Keratinocyte (primary cell): ENCODE measurements at regions not wholly inside any gene's neighbourhood (a gene's known extent, or its start where the extent isn't known, plus 50 kb on each side); places are given as distances from the start of the nearest gene placed in this dataset.

Source experiments
- DNase-seq: peaks from one replicate; pipeline ENCODE4 v3.0.0-alpha.2; 2011; ENCODE audit warnings: low read depth, missing footprints, low spot score
- FAIRE-seq: peaks from 2 replicates; lab custom pipeline; 2011; peaks lifted over from hg19 to GRCh38; lab: Jason Lieb, UNC
- H2AFZ ChIP-seq: 2 replicates; pipeline ENCODE4 v1.6.0; 2012; ENCODE audit warnings: low read length, control low read depth, inconsistent platforms; ENCODE audit not compliant: control insufficient read depth
- H3K27ac ChIP-seq: 2 replicates; pipeline ENCODE4 v1.5.1; 2011; ENCODE audit warnings: low read length; ENCODE audit not compliant: control insufficient read depth, insufficient read depth
- H3K27me3 ChIP-seq: 3 replicates; pipeline ENCODE4 v1.6.0; 2011; ENCODE audit warnings: low read length; ENCODE audit not compliant: control insufficient read depth, insufficient read depth; ENCODE audit errors: extremely low read depth
- H3K36me3 ChIP-seq, 2 experiments: 2 replicates in 1 of 2; 3 replicates in 1 of 2; pipeline ENCODE4 v1.5.1; 2011; ENCODE audit warnings: low read length in 2 of 2, mild to moderate bottlenecking in 1 of 2; ENCODE audit not compliant: control insufficient read depth in 2 of 2, insufficient read depth in 2 of 2; ENCODE audit errors: extremely low read depth in 1 of 2
- H3K4me1 ChIP-seq: 3 replicates; pipeline ENCODE4 v1.5.1; 2011; ENCODE audit warnings: low read length; ENCODE audit not compliant: control insufficient read depth, insufficient read depth; ENCODE audit errors: extremely low read depth
- H3K4me2 ChIP-seq: 3 replicates; pipeline ENCODE4 v1.6.0; 2011; ENCODE audit warnings: low read depth, low read length; ENCODE audit not compliant: control insufficient read depth, insufficient read depth; ENCODE audit errors: extremely low read depth
- H3K4me3 ChIP-seq, 3 experiments: fragments of 200-600 bp in 1 of 3; sonication (generic) in 1 of 3; 2 replicates in 2 of 3; 3 replicates in 1 of 3; pipeline ENCODE4 v1.5.1; 2011 to 2016; ENCODE audit warnings: low read length in 3 of 3, mild to moderate bottlenecking in 3 of 3, control low read depth in 2 of 3, inconsistent platforms in 1 of 3, low read depth in 1 of 3, mixed read lengths in 1 of 3, mixed run types in 1 of 3, moderate library complexity in 1 of 3; ENCODE audit not compliant: control insufficient read depth in 2 of 3, insufficient read depth in 2 of 3; ENCODE audit errors: extremely low read depth in 1 of 3
- H3K79me2 ChIP-seq: 2 replicates; pipeline ENCODE4 v1.6.0; 2012; ENCODE audit warnings: low read length; ENCODE audit not compliant: control insufficient read depth, insufficient read depth
- H3K9ac ChIP-seq: 3 replicates; pipeline ENCODE4 v1.6.0; 2011; ENCODE audit warnings: low read length; ENCODE audit not compliant: control insufficient read depth, insufficient read depth; ENCODE audit errors: extremely low read depth
- H3K9me1 ChIP-seq: 3 replicates; pipeline ENCODE4 v1.6.0; 2011; ENCODE audit warnings: low read length; ENCODE audit not compliant: control insufficient read depth, insufficient read depth; ENCODE audit errors: extremely low read depth
- H3K9me3 ChIP-seq: 2 replicates; pipeline ENCODE4 v1.5.1; 2012; ENCODE audit warnings: low read depth, low read length; ENCODE audit not compliant: control insufficient read depth
- H4K20me1 ChIP-seq: 3 replicates; pipeline ENCODE4 v1.6.0; 2011; ENCODE audit warnings: low read length; ENCODE audit not compliant: control insufficient read depth, insufficient read depth; ENCODE audit errors: extremely low read depth
- CTCF ChIP-seq, 3 experiments: IDR thresholded peaks in 1 of 3; conservative IDR thresholded peaks in 1 of 3; optimal IDR thresholded peaks in 1 of 3; 2 replicates in 2 of 3; 3 replicates in 1 of 3; pipeline versions ENCODE3 to v1.5.1; 2011; ENCODE audit warnings: low read length in 3 of 3, mild to moderate bottlenecking in 3 of 3, moderate library complexity in 2 of 3, control low read depth in 1 of 3, inconsistent platforms in 1 of 3; ENCODE audit not compliant: insufficient read depth in 2 of 3; ENCODE audit errors: extremely low read depth in 1 of 3
- EZH2 ChIP-seq: IDR thresholded peaks from one replicate; pipeline ENCODE4 v1.6.1; 2012; ENCODE audit warnings: inconsistent platforms, mild to moderate bottlenecking, low read length, moderate library complexity
- dilution Hi-C: fragments of 300-500 bp; cut with MboI; formaldehyde crosslinking; loops from one replicate; pipeline ENCODE4 v1.7.0; 2020; ENCODE audit warnings: low sequenced_read_pairs; ENCODE audit not compliant: extremely low pct_ligation_motif_present

GRCh38 chr2:103808814-103809213 is 1045.1 kb upstream of the POU3F3 start:
- H3K9me1 ChIP-seq = no peaks in the 10 kb centered on the region
- FAIRE-seq (no peak), DNase-seq (no peak)
- no peaks in the 10 kb centered on the region for H3K79me2 ChIP-seq
- dilution Hi-C loops = no loop called here
- H2AFZ ChIP-seq = no peak overlapping the region
- H3K4me3 ChIP-seq = no peak overlapping the region
- no peak overlapping the region for H3K27ac ChIP-seq
- TF ChIP-seq EZH2 (no peak), CTCF (optimal IDR thresholded peaks at IDR 0.05 in 1 of 3, IDR thresholded peaks at IDR 0.05 in 1 of 3, conservative IDR thresholded peaks at IDR 0.05 in 1 of 3; ENCODE audit: extremely low read depth in 1 of 3, insufficient read depth in 2 of 3, low read length in 3 of 3) (no peak)
- H3K4me1 ChIP-seq = no peaks in the 10 kb centered on the region
- no peaks in the 10 kb centered on the region for H4K20me1 ChIP-seq
- H3K9ac ChIP-seq = no peak overlapping the region
- no peaks in the 10 kb centered on the region for H3K27me3 ChIP-seq
- H3K9me3 ChIP-seq = peaks cover 3% of the 10 kb centered on the region
- no peaks in the 10 kb centered on the region for H3K36me3 ChIP-seq
- no peak overlapping the region for H3K4me2 ChIP-seq

DNA sequence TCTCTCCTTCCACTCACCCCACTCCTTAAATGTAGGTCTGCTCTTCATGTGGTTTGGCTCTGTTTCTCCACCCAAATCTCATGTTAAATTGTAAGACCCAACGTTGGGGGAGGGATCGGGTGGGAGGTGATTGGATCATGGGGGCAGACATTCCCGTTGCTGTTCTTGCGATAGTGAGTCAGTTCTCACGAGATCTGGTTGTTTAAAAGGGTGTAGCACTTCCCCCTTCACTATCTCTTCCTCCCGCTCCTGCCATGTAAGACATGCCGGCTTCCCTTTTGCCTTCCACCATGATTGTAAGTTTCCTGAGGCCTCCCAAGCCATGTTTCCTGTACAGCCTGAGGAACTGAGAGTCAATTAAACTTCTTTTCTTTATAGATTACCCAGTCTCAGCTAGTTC is 1044.5 kb upstream of the POU3F3 start:
- no peak overlapping the region for H3K4me3 ChIP-seq
- peaks cover 3% of the 10 kb centered on the region for H3K9me3 ChIP-seq
- no peak overlapping the region for H3K27ac ChIP-seq
- H3K4me2 ChIP-seq = no peak overlapping the region
- H3K4me1 ChIP-seq = no peaks in the 10 kb centered on the region
- no peak overlapping the region for H2AFZ ChIP-seq
- no peaks in the 10 kb centered on the region for H3K36me3 ChIP-seq
- H4K20me1 ChIP-seq = no peaks in the 10 kb centered on the region
- no peaks in the 10 kb centered on the region for H3K9me1 ChIP-seq
- no peak for FAIRE-seq
- no peaks in the 10 kb centered on the region for H3K79me2 ChIP-seq
- no peak for DNase-seq
- TF ChIP-seq CTCF (optimal IDR thresholded peaks at IDR 0.05 in 1 of 3, IDR thresholded peaks at IDR 0.05 in 1 of 3, conservative IDR thresholded peaks at IDR 0.05 in 1 of 3; ENCODE audit: extremely low read depth in 1 of 3, insufficient read depth in 2 of 3, low read length in 3 of 3) (no peak), EZH2 (no peak)
- dilution Hi-C loops = no loop called here
- no peaks in the 10 kb centered on the region for H3K27me3 ChIP-seq
- H3K9ac ChIP-seq = no peak overlapping the region
